ENCODE measurements at regions not wholly inside any gene's neighbourhood (a gene's known extent, or its start where the extent isn't known, plus 50 kb on each side); places are given as distances from the start of the nearest gene placed in this dataset.

- ChIA-PET CTCF (no interaction called here), POLR2A (ENCODE audit: low non-redundant PET) (interaction anchor here (0.7 kb wide), 1 partner anchor 12 kb away, joined by 3 read pairs; no protein-coding TSS in a partner anchor)
- H3K27ac ChIP-seq (ENCODE audit: low read depth, low read length, poor library complexity, severe bottlenecking) = no peak overlapping the region
These were observed 648.0 kb upstream of the GJE1 start for GRCh38 chr6:141484711-141485110.

DNA sequence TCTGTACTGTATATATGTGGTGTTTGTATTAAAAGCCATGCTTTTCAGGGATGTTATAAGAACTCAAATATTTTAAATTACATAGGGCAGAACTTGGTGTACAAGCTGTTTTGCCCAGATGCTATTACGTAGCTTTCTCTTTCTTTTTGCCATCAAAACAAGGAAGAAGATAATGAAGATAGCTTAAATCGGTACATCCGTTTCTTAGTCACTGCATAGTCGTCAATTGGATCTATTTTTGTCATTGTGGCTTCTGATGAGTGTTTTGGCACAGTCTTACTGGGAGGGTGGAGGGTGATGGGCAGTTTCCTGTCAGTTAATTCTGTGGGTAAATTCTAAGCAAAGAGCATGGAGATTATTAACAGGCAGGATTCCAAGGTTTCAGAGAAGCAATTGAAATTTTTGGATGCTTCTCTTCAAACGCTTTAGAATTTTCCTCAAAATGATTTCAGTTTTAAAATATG lies 649.1 kb upstream of the GJE1 start:
- TF ChIP-seq CTCF (conservative IDR thresholded peaks at IDR 0.05; ENCODE audit: low read depth, low read length) = no peak
- TF ChIP-seq EZH2 (IDR thresholded peaks at IDR 0.05; ENCODE audit: borderline replicate concordance, low read depth, low read length, poor library complexity, severe bottlenecking) = no peak
- peak; percentile 93 for DNase-seq (ENCODE audit: low spot score)
- Histone ChIP-seq H3K9me3 (ENCODE audit: low read depth, low read length, poor library complexity, severe bottlenecking) (no peaks in the 10 kb centered on the region), H3K4me1 (ENCODE audit: insufficient read depth, low read length, poor library complexity, severe bottlenecking) (peaks cover 25% of the 10 kb centered on the region), H3K27me3 (replicated peaks; ENCODE audit: insufficient read depth, low read depth, low read length, poor library complexity) (no peaks in the 10 kb centered on the region), H3K36me3 (ENCODE audit: insufficient read depth, low read length, poor library complexity, severe bottlenecking) (no peaks in the 10 kb centered on the region), H3K27ac (ENCODE audit: low read depth, low read length, poor library complexity, severe bottlenecking) (peak overlapping the region; percentile 78), H3K4me3 (ENCODE audit: low read depth, low read length, poor library complexity, severe bottlenecking) (peak overlapping the region; percentile 23)
- ChIA-PET CTCF (no interaction called here), POLR2A (ENCODE audit: low non-redundant PET) (no interaction called here)
- BruUV-seq (replicated peaks) = no TSS peak
- intact Hi-C loops (cut with micrococcal nuclease; ENCODE audit: unreplicated experiment) = no loop called here

More at GRCh38 chr6:141484711-141485110, 648.0 kb upstream of the GJE1 start:
- Histone ChIP-seq H3K27me3 (replicated peaks; ENCODE audit: insufficient read depth, low read depth, low read length, poor library complexity) (no peaks in the 10 kb centered on the region), H3K36me3 (ENCODE audit: insufficient read depth, low read length, poor library complexity, severe bottlenecking) (no peaks in the 10 kb centered on the region), H3K9me3 (ENCODE audit: low read depth, low read length, poor library complexity, severe bottlenecking) (no peaks in the 10 kb centered on the region), H3K4me1 (ENCODE audit: insufficient read depth, low read length, poor library complexity, severe bottlenecking) (peaks cover 25% of the 10 kb centered on the region), H3K4me3 (ENCODE audit: low read depth, low read length, poor library complexity, severe bottlenecking) (no peak overlapping the region)
- intact Hi-C loops (cut with micrococcal nuclease; ENCODE audit: unreplicated experiment) = no loop called here
- BruUV-seq (replicated peaks) = no TSS peak
- no peak for TF ChIP-seq CTCF (conservative IDR thresholded peaks at IDR 0.05; ENCODE audit: low read depth, low read length)
- no peak for TF ChIP-seq EZH2 (IDR thresholded peaks at IDR 0.05; ENCODE audit: borderline replicate concordance, low read depth, low read length, poor library complexity, severe bottlenecking)
- DNase-seq (ENCODE audit: low spot score) = peak; percentile 21

DNA sequence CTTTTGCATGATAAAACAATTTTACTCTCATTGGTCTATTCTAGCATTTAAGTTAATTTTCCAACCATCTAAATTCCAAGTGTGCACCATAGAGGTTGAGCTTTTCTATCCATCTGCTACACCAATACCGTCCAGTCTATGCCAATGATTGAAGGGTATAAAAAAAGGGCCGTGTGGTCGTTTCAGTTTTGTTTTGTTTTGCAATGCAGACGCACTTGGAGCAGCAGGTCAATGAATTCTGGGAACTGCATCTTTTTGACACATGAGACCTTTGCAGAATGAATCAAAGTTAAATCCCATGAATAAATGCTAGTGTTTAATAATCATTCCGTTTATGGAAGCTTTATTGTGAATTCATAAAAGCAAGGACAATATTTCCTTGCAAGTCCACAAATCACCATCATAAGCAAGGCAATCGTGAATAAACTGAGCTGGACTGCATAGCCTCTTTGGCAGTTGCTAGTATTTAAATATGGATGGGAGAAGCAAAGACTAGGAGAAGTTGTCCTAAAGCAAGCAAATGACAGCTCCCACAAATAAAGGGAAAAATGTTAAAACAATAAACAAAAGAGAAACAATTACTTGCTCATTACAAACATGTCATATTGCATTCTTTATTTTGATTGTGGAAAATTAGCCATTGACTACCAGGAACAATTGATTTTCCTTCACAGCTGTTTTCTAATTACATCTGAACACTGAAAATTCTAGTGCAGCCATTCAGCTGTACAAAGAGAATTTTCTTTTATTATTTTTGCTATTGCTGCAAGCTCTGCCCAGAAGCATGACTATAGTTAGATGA lies 649.7 kb upstream of the GJE1 start:
- TF ChIP-seq CTCF (conservative IDR thresholded peaks at IDR 0.05; ENCODE audit: low read depth, low read length) (no peak), EZH2 (IDR thresholded peaks at IDR 0.05; ENCODE audit: borderline replicate concordance, low read depth, low read length, poor library complexity, severe bottlenecking) (no peak)
- peak; percentile 25 for DNase-seq (ENCODE audit: low spot score)
- ChIA-PET CTCF (no interaction called here), POLR2A (ENCODE audit: low non-redundant PET) (no interaction called here)
- no peaks in the 10 kb centered on the region for H3K27me3 ChIP-seq (replicated peaks; ENCODE audit: insufficient read depth, low read depth, low read length, poor library complexity)
- no TSS peak for BruUV-seq (replicated peaks)
- H3K4me3 ChIP-seq (ENCODE audit: low read depth, low read length, poor library complexity, severe bottlenecking) = peak overlapping the region; percentile 23
- H3K4me1 ChIP-seq (ENCODE audit: insufficient read depth, low read length, poor library complexity, severe bottlenecking) = peaks cover 21% of the 10 kb centered on the region
- no peaks in the 10 kb centered on the region for H3K9me3 ChIP-seq (ENCODE audit: low read depth, low read length, poor library complexity, severe bottlenecking)
- no peaks in the 10 kb centered on the region for H3K36me3 ChIP-seq (ENCODE audit: insufficient read depth, low read length, poor library complexity, severe bottlenecking)
- peak overlapping the region; percentile 78 for H3K27ac ChIP-seq (ENCODE audit: low read depth, low read length, poor library complexity, severe bottlenecking)
- intact Hi-C loops (cut with micrococcal nuclease; ENCODE audit: unreplicated experiment) = no loop called here

Measured in A673 (cell line).